CD4-positive, alpha-beta T cell treated with Interleukin-15 for 4 hours (primary cell): ENCODE measurements at regions not wholly inside any gene's neighbourhood (a gene's known extent, or its start where the extent isn't known, plus 50 kb on each side); places are given as distances from the start of the nearest gene placed in this dataset.

ENCODE experiments used
- DNase-seq: peaks from one replicate; pipeline ENCODE4 v3.0.0-alpha.2; 2020; ENCODE audit warnings: low spot score

DNA sequence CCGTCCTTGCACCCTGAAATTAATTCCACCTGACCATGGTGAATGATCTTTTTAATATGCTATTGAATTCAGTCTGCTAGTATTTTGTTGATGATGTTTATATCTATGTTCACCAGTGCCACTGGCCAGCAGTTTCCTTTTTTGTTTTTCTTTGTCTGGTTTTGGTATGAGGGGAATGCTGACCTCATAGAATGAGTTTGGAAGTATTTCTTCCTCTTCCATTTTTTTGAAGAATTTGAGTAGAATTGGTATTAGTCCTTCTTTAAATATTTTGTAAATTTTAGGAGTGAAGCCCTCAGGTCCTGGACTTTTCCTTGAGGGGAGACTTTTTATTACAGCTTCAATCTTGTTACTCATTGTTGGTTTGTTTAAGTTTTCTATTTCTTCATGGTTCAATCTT, 231.6 kb downstream of the MRPL39 start:
- no peak for DNase-seq

DNA sequence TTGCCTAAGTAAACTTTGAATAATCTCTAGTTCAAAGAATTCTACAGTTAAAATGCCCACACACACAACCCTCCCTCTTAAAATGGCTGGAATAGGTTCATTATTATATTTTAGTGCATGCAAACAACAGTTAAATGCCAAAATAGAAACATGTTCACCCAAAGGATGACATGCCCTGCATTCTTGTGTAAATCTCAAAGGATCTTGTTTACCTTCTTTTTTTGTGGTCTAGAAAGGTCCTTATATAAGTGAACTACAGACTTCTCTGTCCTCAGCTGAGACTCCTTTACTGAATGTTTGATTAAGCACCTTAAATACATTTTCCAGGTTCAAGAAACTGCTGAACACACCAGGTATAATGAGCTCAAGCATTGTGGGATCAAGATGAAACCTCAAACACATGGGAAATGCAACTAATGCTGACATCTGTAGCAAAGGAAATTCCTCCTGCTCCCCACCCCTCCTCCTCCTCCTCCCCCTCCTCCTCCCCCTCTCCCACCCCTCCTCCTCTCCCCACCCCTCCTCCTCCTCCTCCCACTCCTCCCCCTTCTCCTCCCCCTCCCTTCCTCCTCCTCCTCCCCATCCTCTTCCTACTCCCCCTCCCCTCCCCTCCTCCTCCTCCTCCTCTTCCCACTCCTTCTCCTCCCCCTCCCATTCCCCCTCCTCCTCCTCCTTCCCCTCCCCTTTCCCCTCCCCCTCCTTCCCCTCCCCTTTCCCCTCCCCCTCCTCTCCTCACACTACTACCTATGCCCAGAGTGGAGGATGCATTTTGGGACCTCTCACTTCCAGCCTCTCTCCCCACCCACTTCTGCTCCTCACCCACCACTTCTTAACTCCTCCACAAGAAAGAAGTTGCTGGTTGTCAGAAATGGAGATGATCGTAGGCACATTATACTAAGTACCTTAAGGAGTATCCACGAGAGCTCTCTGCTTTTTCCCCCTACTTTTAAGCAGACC, 233.9 kb downstream of the MRPL39 start:
- DNase-seq, result no peak

DNA sequence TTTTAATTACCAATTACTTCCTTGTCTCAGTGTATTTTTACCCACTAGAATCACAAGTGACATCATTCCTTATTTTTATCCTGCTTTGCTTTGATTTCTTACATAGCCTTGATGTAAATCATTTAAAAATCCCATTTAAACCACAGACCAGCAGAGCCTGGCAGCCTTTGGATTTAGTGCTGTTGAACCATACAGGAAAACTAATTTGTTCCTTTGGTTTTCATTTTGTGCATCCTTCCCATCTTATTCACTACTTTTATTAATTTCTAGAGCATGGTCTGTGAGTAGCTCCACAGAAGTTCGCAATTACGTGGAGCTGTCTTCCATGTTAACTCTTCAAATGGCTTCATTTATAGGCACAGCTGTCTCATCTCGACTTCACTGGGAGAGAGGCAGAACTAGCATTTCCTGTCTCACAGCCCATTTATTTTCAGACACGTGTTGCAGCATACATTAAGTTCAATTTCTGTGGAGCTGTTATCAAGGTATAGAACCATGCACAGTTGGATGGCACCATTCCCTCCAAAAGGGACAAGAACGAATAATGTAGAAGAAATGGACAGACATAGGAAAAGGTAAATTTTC, 235.3 kb downstream of the MRPL39 start:
- no peak for DNase-seq

- DNase-seq, result no peak
These were observed 237.0 kb downstream of the MRPL39 start for GRCh38 chr21:25370311-25370744.

GRCh38 chr21:25369524-25370300, 237.6 kb downstream of the MRPL39 start:
- no peak for DNase-seq

- DNase-seq, result no peak
These were observed 238.8 kb downstream of the MRPL39 start for GRCh38 chr21:25368531-25368930.

GRCh38 chr21:25366116-25366515, 241.2 kb downstream of the MRPL39 start:
- DNase-seq, result no peak

DNA sequence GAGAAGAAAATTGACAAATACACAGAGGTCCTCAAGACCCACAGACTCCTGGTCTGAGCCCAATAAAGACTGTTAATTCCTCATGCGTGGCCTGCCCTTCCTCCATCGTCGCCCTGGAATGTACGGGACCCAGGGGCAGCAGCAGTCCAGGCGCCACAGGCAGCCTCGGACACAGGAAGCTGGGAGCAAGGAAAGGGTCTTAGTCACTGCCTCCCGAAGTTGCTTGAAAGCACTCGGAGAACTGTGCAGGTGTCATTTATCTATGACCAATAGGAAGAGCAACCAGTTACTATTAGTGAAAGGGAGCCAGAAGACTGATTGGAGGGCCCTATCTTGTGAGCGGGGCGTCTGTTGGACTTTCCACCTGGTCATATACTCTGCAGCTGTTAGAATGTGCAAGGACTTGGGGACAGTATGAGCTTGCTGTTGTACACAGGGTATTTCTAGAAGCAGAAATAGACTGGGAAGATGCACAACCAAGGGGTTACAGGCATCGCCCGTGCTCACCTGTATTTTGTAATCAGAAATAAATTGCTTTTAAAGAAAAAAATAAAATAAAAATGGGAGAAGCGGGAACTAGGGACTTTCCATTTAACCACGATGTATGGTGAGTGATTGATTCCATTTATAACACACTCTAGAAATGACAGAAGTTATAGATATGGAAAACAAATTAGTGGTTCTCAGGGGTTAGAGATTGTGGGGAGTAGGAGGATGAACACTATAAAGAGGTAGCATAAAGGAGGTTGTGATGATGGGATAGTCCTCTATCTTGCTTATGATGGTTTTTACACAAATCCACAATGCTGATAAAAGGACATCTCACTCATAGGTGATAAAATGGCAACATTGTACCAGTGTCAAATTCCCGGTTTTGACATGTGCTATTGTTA, 244.7 kb downstream of the MRPL39 start:
- no peak for DNase-seq

DNA sequence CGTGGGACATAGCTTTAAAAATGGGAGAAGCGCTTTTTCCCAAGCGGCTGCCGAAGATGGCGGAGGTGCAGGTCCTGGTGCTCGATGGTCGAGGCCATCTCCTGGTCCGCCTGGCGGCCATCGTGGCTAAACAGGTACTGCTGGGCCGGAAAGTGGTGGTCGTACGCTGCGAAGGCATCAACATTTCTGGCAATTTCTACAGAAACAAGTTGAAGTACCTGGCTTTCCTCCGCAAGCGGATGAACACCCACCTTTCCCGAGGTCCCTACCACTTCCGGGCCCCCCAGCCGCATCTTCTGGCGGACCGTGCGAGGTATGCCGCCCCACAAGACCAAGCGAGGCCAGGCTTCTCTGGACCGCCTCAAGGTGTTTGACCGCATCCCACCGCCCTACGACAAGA, 245.5 kb downstream of the MRPL39 start:
- DNase-seq, result no peak

GRCh38 chr21:25361097-25361496, 246.2 kb downstream of the MRPL39 start:
- no peak for DNase-seq

- no peak for DNase-seq
These were observed 246.7 kb downstream of the MRPL39 start for GRCh38 chr21:25360593-25360992.

DNA sequence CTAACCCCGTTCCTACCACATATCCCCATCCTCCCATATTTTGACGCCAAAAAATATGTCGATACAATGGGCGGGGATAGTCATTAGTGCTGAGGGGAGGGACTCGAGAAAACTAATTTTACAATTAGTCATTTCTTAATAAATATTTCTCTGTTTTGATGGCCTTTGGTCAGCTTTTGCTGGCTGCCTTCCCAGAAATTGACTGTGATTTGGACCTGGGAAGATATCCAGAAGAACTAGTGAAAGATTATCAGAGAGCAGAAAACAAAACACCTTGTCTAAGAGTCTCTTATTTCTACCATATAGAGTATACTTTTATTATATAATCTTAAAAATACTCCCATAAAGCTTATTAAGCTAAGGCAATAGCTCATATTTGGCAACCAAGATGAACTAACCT, 247.6 kb downstream of the MRPL39 start:
- no peak for DNase-seq

- no peak for DNase-seq
These were observed 257.2 kb downstream of the MRPL39 start for GRCh38 chr21:25350056-25350455.

- no peak for DNase-seq
These were observed 263.3 kb downstream of the MRPL39 start for GRCh38 chr21:25343774-25344545.

- DNase-seq, result no peak
These were observed 264.5 kb downstream of the MRPL39 start for GRCh38 chr21:25342816-25343215.

- no peak for DNase-seq
These were observed 265.3 kb downstream of the MRPL39 start for GRCh38 chr21:25341981-25342380.

DNA sequence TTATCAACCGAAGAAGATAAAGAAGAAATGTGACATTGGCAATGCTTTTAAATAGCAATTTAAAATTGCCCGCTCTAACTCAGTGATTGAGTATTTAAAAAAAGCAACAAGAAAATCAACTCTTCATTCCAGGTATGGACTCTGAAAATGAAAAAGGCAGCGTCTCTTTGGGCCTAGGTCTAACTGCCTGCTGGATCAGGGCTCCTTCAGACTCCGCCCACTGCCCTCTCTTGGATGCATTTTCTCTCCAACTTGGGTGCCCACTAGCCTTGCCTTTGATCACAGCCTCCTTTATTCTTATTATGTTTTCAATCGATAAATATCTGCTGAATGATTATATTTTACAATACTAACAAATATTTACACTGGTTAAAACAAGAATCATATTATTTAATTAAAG, 268.9 kb downstream of the MRPL39 start:
- DNase-seq, result no peak

DNA sequence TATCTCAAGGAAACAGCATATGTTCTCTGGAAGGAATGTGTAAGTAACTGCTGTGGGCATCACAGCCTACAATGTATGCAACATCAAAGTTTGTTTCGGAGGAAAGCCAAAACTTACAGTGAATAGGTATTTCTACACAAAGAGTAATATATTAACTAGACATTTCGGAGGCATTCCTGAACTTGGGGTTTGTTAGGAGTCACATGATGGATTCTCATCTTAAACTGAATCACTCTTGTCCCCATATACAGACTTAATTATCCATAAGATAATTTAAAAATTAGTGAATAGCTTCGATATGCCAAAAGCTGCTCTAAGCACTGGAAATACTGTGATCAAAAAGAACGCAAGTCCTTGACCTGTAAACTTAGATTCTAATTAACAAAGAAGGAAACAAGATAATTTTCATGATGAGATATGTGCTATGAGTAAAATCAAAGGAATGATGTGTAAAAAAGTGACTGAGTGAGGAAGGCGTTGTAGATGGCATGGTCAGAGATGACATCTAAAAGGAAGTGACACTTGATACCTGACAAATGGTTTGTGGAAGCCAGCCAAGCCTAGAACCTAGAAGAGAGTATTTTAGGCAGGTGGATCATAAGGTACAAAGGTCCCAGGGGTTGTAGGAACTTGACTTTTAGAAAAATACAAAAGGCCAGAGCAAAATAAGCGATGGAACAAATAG, 273.1 kb downstream of the MRPL39 start:
- DNase-seq, result no peak

DNA sequence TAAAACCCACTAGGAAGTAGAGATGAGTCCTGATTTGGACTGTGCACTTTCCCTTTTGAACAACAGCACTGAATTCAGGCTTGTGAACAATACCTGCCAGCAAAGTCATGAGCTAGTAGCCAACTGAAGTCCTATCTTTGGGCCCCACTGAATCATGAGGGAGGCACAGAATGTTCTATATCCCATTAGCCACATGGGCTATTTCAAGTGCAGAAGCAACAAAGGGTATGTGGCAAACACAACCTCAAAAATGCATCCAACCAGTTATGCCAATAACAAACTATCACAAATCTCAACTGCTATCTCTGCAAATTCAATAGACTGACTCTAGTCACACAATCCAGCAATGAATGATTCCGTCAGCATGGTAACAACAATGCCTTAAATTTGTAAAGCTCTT, 276.0 kb downstream of the MRPL39 start:
- no peak for DNase-seq

DNA sequence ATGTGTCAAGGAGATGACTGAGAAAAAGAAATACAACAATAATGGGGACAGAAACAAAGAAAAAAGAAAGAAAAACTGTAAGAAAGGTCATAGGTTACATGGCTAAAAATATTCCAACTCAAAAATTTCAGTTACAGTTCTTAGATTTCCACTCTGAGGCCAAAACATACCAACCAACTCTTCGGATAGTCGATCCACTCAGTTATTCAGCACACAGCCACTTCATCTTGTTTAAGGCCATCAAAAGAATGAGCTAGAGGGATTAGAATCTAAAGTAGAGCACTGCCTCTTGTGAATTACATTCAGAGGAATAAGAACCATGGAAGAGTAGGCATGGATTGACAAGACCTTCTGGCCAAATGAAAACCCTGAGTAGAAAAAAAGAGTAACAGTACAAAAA, 277.0 kb downstream of the MRPL39 start:
- no peak for DNase-seq
